ENCODE measurements at regions not wholly inside any gene's neighbourhood (a gene's known extent, or its start where the extent isn't known, plus 50 kb on each side); places are given as distances from the start of the nearest gene placed in this dataset.
"Not testable (repeated sequence)": the region's sequence is repeated elsewhere in the genome, so short reads cannot be mapped to it uniquely, and the experiment has no call there.

DNA sequence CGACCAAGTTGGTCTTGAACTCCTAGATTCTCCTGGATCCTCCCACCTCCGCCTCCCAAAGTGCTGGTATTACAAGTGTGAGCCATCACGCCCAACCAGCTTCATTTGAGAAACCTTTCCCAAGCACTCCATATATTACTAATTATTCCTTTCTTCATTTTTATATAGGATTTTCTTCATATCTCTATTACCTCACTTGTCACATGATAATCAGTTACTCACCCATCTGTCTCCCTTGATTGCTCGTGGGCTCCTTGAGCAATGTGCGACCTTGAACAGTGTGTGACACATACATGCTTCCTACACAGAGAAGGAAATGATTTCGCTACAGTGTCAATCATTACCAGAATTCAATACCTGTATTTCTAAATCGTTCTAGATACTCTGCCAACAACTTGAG is 110.7 kb upstream of the C2CD4B start:
- no peak for DNase-seq

DNA sequence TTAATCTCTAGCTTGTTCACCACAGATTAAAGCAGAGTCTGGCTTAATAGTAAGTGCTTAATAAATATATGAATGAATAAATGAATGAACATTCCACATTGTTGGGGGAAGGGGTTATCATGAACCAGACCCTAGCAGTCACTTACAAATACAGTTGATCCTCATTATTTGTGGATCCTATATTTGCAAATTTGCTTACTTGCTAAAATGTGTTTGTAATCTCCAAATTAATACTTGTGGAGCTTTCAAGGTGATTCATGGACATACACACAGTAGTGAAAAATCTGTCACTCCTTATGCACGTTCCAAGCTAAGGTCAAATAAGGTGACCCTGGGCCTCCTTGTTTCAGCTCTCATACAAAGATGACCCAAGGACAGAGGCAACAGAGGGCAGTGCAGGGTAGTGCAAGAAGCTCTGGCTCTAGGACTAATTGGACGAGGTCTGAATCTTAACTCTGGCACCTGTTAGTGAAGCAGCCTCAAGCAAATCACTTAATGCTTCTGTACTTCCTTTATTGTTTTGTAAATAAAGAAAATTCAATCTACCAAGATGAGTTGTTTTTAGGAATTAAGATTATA is 112.8 kb upstream of the C2CD4B start:
- DNase-seq, result no peak

DNA sequence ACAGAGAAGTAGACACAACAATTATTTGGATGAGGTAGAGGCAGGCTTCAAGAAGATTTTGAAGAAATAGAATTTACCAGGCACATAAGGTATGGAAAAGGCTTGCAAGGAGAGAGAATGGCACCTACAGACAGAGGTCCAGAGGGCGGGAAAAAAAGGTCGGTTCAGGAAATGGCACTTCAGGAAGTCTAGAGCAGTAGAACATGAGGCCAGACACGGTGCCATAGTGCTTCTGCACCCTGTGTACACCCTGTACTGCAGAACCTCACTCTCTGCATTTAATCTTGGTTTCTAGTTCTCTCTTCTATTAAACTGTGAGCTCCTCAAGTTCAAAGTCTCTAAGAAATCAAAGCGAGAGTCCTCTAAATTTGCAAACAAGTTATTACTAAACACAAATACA is 113.4 kb upstream of the C2CD4B start:
- DNase-seq, result no peak

GRCh38 chr15:62279041-62279440 is 114.0 kb upstream of the C2CD4B start:
- no peak for DNase-seq

DNA sequence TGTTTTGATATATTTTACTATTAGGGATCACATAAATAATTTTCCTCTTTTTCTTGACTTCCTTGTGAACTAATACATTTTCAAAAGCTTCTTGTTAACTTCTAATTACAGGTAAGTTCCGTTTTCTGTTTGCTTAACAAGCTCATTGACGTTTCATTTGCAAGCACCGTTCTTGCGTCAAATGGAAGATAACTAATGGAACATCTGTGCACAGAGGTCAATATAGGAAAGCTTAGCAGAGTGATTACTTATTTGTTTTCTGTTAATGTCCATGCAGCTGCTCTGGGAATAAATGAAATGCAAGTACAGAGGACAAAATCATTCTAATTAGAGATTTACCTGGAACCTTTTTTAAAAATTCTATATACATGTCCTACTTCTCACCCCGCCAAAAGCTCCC is 115.5 kb upstream of the C2CD4B start:
- no peak for DNase-seq

GRCh38 chr15:62281801-62282200 is 116.7 kb upstream of the C2CD4B start:
- DNase-seq, result not testable (repeated sequence)

GRCh38 chr15:62287066-62287857 is 122.2 kb upstream of the C2CD4B start:
- DNase-seq, result no peak

GRCh38 chr15:62288361-62289017 is 123.4 kb upstream of the C2CD4B start:
- no peak for DNase-seq

- DNase-seq, result no peak
Measured at GRCh38 chr15:62291262-62291661, 126.2 kb upstream of the C2CD4B start.

DNA sequence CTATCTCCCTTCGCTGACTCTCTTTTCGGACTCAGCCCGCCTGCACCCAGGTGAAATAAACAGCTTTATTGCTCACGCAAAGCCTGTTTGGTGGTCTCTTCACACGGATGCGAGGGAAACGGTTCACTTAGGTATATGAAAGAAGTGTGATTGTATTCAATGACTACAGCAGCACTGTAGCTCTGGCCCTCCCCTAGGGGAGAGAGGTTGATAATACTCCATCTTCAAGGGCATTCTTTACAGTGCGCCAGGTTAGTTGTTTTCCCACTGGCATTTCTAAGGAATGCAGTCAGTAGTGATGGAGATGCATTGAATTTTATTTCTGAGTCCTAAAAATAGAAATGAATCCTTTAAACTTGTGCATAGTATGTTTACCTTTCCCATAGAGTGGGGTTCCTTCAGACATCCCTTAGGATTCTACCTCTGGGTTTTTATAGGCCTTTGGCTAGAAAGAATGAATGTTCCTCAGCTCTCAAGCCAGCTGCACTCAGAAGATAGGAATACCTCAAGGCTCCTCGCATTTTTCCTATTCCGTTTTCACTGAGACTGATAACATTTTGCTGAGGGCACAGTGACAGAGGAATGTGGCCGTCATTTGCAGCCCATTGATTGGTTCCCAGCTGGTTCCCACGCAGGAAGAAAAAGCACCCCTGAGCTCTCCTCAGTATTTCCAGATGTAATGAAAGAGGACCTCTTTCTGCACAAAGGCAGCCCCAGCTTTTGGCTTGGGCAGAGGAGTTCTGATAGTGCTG is 131.8 kb upstream of the C2CD4B start:
- DNase-seq, result no peak

DNA sequence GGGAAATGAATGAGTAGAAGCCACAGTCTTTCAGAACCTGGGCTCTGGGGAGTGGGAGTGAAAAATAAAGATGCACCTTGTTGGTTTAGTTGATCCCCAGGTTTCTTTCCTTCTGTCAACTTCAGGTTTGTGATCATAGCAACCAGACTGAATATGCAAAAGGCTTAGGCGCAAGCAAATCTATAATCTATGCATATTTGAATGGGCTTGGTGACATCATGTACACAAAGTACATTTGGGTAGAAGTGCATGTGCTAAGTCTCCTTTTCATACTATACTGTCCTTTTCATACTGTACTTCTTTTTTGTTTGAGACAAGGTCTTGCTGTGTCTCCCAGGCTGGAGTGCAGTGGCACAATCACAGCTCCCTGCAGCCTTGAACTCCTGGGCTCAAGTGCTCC is 132.4 kb upstream of the C2CD4B start:
- DNase-seq, result no peak

- no peak for DNase-seq
Measured at GRCh38 chr15:62297933-62298332, 132.8 kb upstream of the C2CD4B start.

DNA sequence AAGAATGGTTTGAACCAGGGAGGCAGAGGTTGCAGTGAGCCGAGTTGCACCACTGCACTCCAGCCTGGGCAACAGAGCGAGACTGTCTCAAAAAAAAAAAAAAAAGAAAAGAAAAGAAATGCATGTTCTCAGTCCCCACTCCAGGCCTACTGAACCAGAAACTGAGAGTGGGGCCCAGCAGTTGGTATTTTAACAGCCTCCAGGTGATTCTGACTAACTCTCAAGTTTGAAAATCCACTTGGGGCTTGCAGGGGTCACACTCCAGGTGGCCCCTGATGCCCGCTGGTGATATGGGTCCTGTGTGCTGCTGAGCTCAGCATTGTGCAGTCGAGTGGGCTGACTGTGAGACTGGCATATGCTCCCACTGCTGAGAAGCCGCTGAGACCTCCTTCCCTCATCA is 133.7 kb upstream of the C2CD4B start:
- DNase-seq, result no peak

DNA sequence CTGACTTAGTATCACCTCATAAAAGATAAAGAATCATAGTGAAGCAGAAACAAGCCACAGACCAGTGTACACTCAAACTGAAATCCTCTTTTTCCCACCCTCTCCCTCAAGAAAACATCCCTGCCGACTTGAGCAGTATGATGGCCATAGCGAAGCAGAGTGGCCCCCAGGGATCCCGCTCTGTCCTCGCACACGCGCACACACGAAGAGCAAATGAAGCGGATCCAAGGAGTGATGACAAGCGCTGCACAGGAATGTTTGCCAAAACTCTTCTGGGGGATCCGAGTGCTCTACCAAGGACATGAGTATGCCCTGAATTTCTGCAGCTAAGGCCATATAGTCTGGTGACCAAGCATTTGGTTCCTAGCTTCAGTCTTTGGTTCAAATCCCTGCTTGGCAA is 134.5 kb upstream of the C2CD4B start:
- DNase-seq, result no peak

DNA sequence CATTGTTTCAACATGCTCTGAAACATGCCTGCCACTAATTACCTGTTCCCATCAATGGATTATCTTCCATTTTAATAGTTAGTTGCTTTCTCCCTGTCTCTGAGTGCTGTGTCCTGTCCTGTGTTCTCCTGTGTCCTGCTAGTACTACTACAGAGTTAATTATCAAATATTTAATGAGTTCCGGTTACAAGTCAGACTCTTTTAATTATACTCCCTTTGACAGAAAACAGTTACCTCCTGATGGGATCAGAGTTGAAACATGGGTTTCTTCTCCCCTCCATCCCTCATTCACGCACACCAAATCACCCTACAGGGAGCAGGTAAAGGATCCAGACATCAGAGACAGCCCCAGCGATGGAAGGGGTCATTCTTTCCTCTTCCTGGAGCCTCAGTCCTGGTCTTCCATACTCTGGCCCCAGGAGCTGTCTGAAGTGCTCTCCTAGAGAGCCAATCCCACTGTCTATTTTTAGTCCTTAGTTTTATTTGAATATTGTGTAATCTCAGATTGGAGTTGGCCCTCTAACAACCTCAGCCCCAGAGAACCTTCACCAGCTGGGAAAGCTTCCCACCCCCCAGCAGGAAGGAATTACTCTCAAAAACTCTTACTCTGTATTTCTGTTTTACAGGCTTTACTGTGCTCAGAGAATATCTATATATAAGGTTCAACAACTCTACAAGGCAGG is 137.0 kb upstream of the C2CD4B start:
- DNase-seq, result no peak

- DNase-seq, result no peak
Measured at GRCh38 chr15:62306851-62307504, 141.9 kb upstream of the C2CD4B start.

DNA sequence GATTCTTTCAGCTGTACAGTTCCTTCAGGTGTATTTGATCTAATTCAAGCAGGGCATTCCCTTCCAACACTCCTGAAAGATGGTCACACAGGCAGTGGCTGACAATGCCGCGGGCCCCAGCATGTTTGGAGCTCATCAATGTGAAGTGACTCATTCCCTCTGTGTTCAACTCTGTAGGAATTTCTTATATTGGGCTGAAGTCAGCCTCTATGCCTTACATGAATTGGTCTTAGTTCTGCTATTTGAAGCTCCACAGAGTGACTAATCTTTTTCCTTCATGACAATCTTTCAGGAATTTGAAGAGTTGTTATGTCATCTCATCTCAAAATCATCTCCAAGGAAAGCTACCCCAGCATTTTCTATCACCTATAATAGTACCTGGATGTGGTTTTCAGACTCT is 142.5 kb upstream of the C2CD4B start:
- no peak for DNase-seq

DNA sequence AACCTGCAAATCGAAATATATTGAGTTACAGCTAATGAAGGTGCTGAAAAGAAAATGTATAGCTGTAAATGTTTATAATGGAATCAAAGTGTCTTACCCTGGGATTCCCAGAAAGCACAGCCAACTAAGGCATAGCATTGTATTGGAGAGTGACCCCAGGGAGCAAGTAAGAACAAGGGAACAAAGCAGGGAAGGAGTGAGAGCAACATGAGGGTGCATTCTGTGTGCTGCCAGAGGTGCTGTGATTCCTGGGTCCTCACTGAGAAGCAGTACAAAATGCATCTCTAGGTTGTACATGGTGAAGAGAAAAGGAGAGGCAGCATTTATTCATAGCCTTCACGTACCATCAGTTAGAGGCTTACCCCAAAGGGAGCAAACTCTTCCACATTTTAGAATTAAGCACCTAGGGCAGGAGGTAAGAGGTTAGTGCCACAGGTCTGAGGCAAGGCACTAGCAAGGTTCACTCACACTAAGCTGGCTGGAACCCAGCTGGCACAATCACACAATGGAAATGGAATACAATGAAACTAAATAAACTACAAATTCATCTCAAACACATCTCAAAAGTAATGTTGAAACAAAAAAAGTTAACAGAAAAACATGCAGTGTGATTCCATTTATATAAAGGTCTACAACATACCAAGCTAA is 151.5 kb upstream of the C2CD4B start:
- DNase-seq, result no peak

DNA sequence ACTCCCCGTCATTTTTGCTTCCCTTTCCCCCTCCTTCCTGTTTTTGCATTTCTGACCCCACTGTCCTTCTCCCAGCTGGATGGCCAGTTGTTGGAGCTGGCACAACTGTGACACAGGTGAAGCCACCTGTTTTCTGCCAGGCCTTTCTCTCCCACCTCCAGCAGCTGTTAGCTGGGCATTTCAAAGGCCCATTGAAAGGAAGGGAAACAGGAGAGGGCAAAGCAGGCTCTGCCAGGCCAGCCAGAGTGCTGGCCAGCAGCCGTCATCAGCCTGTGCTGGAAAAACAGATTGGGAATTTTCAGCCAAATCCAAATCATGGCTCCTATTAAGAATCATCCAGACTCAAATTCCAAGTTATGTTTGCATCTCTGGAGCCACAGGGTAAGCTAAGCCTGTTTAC is 155.2 kb upstream of the C2CD4B start:
- DNase-seq, result no peak

GRCh38 chr15:62323353-62323890 is 158.3 kb upstream of the C2CD4B start:
- DNase-seq, result no peak

DNA sequence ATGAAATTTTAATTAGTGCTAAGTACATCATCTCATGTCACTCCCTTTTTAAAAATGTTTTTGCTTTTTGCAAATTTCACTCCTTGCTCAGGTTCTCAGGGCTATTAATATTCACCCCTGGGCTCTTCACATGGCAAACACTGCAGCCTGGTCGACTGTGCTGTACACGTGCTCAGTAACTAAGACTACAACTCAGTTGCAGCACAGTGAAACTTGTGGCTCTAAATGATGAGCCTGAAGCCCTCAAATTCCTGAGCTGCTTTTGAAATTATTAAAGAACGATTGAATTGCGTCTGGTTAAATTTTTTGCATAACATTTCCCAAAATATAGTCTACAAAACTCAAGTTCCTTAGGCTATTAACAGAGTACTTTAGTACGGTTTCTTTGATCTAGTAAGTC is 159.3 kb upstream of the C2CD4B start:
- DNase-seq, result no peak

DNA sequence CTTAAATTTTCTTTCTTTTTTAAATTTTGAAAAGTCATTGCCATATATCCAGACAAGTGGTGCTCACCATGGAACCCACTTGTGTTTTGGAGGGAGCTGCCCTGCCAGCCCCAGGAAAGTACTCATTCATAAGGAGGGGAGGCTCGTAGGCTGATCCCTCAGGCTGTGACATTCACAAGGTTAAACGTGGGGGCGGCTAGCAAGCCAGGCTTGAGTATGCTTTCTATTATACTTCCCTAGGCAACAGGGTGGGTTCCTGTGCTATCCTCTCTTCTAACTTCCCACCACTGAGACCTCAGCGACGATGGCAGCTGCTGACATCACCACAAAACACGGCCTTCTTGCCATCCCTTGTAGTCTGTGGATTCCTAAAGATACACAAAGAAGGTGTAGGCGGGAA is 160.5 kb upstream of the C2CD4B start:
- DNase-seq, result no peak
